ENCODE measurements at regions not wholly inside any gene's neighbourhood (a gene's known extent, or its start where the extent isn't known, plus 50 kb on each side); places are given as distances from the start of the nearest gene placed in this dataset.

GRCh38 chr7:42758124-42758523 is 153.7 kb downstream of the C7orf25 start:
- DNase-seq (ENCODE audit: low spot score), result no peak
- no peak for FAIRE-seq

- no peak for FAIRE-seq
- no peak for DNase-seq (ENCODE audit: low spot score)
These were observed 155.0 kb downstream of the C7orf25 start for GRCh38 chr7:42756841-42757240.

- no peak for FAIRE-seq
- DNase-seq (ENCODE audit: low spot score), result no peak
These were observed 158.0 kb downstream of the C7orf25 start for GRCh38 chr7:42753811-42754363.

GRCh38 chr7:42753367-42753766 is 158.5 kb downstream of the C7orf25 start:
- FAIRE-seq, result no peak
- DNase-seq (ENCODE audit: low spot score), result no peak

GRCh38 chr7:42750172-42750571 is 161.7 kb downstream of the C7orf25 start:
- DNase-seq (ENCODE audit: low spot score) (no peak), FAIRE-seq (no peak)

- no peak for DNase-seq (ENCODE audit: low spot score)
- FAIRE-seq, result no peak
These were observed 164.8 kb downstream of the C7orf25 start for GRCh38 chr7:42747044-42747443.

GRCh38 chr7:42746214-42746613 is 165.7 kb downstream of the C7orf25 start:
- no peak for DNase-seq (ENCODE audit: low spot score)
- no peak for FAIRE-seq

GRCh38 chr7:42745357-42746059 is 166.4 kb downstream of the C7orf25 start:
- no peak for FAIRE-seq
- DNase-seq (ENCODE audit: low spot score), result no peak

GRCh38 chr7:42744746-42745145 is 167.1 kb downstream of the C7orf25 start:
- FAIRE-seq, result no peak

GRCh38 chr7:42743077-42743858 is 168.6 kb downstream of the C7orf25 start:
- FAIRE-seq (no peak), DNase-seq (ENCODE audit: low spot score) (no peak)

More at GRCh38 chr7:42744746-42745145, 167.1 kb downstream of the C7orf25 start:
- DNase-seq (ENCODE audit: low spot score), result no peak

- no peak for FAIRE-seq
These were observed 169.6 kb downstream of the C7orf25 start for GRCh38 chr7:42742318-42742717.

GRCh38 chr7:42740408-42740807 is 171.5 kb downstream of the C7orf25 start:
- DNase-seq (ENCODE audit: low spot score) (no peak), FAIRE-seq (no peak)

More at GRCh38 chr7:42742318-42742717, 169.6 kb downstream of the C7orf25 start:
- no peak for DNase-seq (ENCODE audit: low spot score)

- DNase-seq (ENCODE audit: low spot score) (no peak), FAIRE-seq (no peak)
These were observed 172.2 kb downstream of the C7orf25 start for GRCh38 chr7:42739638-42740037.

- no peak for DNase-seq (ENCODE audit: low spot score)
- FAIRE-seq, result no peak
These were observed 174.9 kb downstream of the C7orf25 start for GRCh38 chr7:42736931-42737330.

- DNase-seq (ENCODE audit: low spot score) (no peak), FAIRE-seq (no peak)
These were observed 176.8 kb downstream of the C7orf25 start for GRCh38 chr7:42735081-42735480.

GRCh38 chr7:42734568-42734967 is 177.3 kb downstream of the C7orf25 start:
- DNase-seq (ENCODE audit: low spot score) (no peak), FAIRE-seq (no peak)

- DNase-seq (ENCODE audit: low spot score) (no peak), FAIRE-seq (no peak)
These were observed 178.8 kb downstream of the C7orf25 start for GRCh38 chr7:42733040-42733439.

GRCh38 chr7:42730586-42730985 is 181.3 kb downstream of the C7orf25 start:
- DNase-seq (ENCODE audit: low spot score) (no peak), FAIRE-seq (no peak)

GRCh38 chr7:42729053-42729765 is 182.7 kb downstream of the C7orf25 start:
- DNase-seq (ENCODE audit: low spot score), result no peak
- FAIRE-seq, result no peak

- DNase-seq (ENCODE audit: low spot score) (no peak), FAIRE-seq (no peak)
These were observed 184.4 kb downstream of the C7orf25 start for GRCh38 chr7:42727451-42727850.

- FAIRE-seq (no peak), DNase-seq (ENCODE audit: low spot score) (no peak)
These were observed 185.6 kb downstream of the C7orf25 start for GRCh38 chr7:42726066-42726785.

Data from RCC 7860 (cell line).